Gastroesophageal sphincter (tissue), 3 donors: ENCODE measurements at regions not wholly inside any gene's neighbourhood (a gene's known extent, or its start where the extent isn't known, plus 50 kb on each side); places are given as distances from the start of the nearest gene placed in this dataset.

Experiments
- CTCF ChIP-seq, 4 experiments: fragments of 200-600 bp in 2 of 4; fragments of 450-650 bp in 2 of 4; sonication (generic) in 1 of 4; IDR thresholded peaks; one replicate each; pipeline ENCODE4 v1.5.1; 2017 to 2019; ENCODE audit warnings: antibody characterized with exemption in 4 of 4, mild to moderate bottlenecking in 2 of 4, moderate library complexity in 2 of 4
- POLR2A ChIP-seq, 2 donors: fragments of 450-650 bp; IDR thresholded peaks; one replicate each; pipeline ENCODE4 v1.6.1; 2017; ENCODE audit warnings: antibody characterized with exemption in 2 of 2, mild to moderate bottlenecking in 2 of 2, moderate library complexity in 1 of 2
- POLR2AphosphoS5 ChIP-seq: sonication (generic); formaldehyde crosslinking; IDR thresholded peaks from one replicate; pipeline ENCODE4 v1.6.1; 2017; ENCODE audit warnings: antibody characterized with exemption

GRCh38 chr5:67303356-67303755 lies 106.8 kb upstream of the CD180 start:
- TF ChIP-seq CTCF (IDR thresholded peaks at IDR 0.05) (no peak), POLR2AphosphoS5 (no peak), POLR2A (IDR thresholded peaks at IDR 0.05) (no peak)
